IMR-90 (cell line): ENCODE measurements at regions not wholly inside any gene's neighbourhood (a gene's known extent, or its start where the extent isn't known, plus 50 kb on each side); places are given as distances from the start of the nearest gene placed in this dataset.

ENCODE experiments used
- ATAC-seq: fragments of 200-7000 bp; cut with Tn5 transposase; 2 replicates; pipeline ENCODE4 v1.9.1; 2020; ENCODE audit warnings: low read depth, mild to moderate bottlenecking, moderate library complexity
- BruUV-seq: library from RNA; stranded (reverse); fragments of 400-500 nt; replicated peaks from 2 replicates; lab custom pipeline; 2021; lab: Mats Ljungman, UMichigan
- CTCF ChIA-PET: fragments of 300-600 bp; formaldehyde crosslinking; extraction: SDS; loops from one replicate; lab custom pipeline; 2021; ENCODE audit warnings: antibody characterized with exemption; lab: Yijun Ruan, JAX
- POLR2A ChIA-PET: fragments of 300-600 bp; sonication (Branson Sonifier 250); formaldehyde crosslinking; loops from one replicate; lab custom pipeline; 2022; ENCODE audit warnings: antibody characterized with exemption; ENCODE audit not compliant: unreplicated experiment; lab: Charles Lee
- DNase-seq: peaks from one replicate; pipeline ENCODE4 v3.0.0; 2013
- H2AFZ ChIP-seq: replicated peaks from 2 replicates; pipeline ENCODE3; 2013; ENCODE audit warnings: low read length, mild to moderate bottlenecking; ENCODE audit not compliant: poor library complexity
- H2AK5ac ChIP-seq: 2 replicates; pipeline ENCODE4 v1.6.1; 2013; ENCODE audit warnings: low read depth, low read length, inconsistent platforms
- H2AK9ac ChIP-seq: replicated peaks from 2 replicates; pipeline ENCODE3; 2013; ENCODE audit warnings: mild to moderate bottlenecking, low read depth, low read length, moderate library complexity; ENCODE audit not compliant: poor library complexity
- H2BK120ac ChIP-seq: 2 replicates; pipeline ENCODE4 v1.6.1; 2013; ENCODE audit warnings: low read depth, low read length, inconsistent platforms
- H2BK15ac ChIP-seq: 3 replicates; pipeline ENCODE4 v1.6.1; 2013; ENCODE audit warnings: low read depth, low read length, inconsistent platforms
- H2BK20ac ChIP-seq: 2 replicates; pipeline ENCODE4 v1.6.1; 2013; ENCODE audit warnings: low read depth, mild to moderate bottlenecking, inconsistent platforms, low read length, moderate library complexity
- H2BK5ac ChIP-seq: 2 replicates; pipeline ENCODE4 v1.6.1; 2013; ENCODE audit warnings: mild to moderate bottlenecking, low read depth, low read length, inconsistent platforms; ENCODE audit not compliant: poor library complexity, severe bottlenecking
- H3K14ac ChIP-seq: replicated peaks from 2 replicates; pipeline ENCODE4 v1.6.1; 2013; ENCODE audit warnings: low read depth, low read length, inconsistent platforms
- H3K18ac ChIP-seq: 2 replicates; pipeline ENCODE4 v1.6.1; 2013; ENCODE audit warnings: low read depth, low read length, control low read depth
- H3K23ac ChIP-seq: 2 replicates; pipeline ENCODE4 v1.6.1; 2013; ENCODE audit warnings: low read depth, low read length, inconsistent platforms
- H3K27ac ChIP-seq: 2 replicates; pipeline ENCODE4 v1.5.1; 2013; ENCODE audit warnings: mild to moderate bottlenecking, control low read depth, low read length; ENCODE audit not compliant: insufficient read depth
- H3K27me3 ChIP-seq: 2 replicates; pipeline ENCODE4 v1.6.1; 2013; ENCODE audit warnings: low read length; ENCODE audit not compliant: control insufficient read depth, insufficient read depth
- H3K36me3 ChIP-seq: 2 replicates; pipeline ENCODE4 v1.6.1; 2013; ENCODE audit warnings: low read length, mixed read lengths; ENCODE audit not compliant: control insufficient read depth, insufficient read depth
- H3K4ac ChIP-seq: 2 replicates; pipeline ENCODE4 v1.6.1; 2013; ENCODE audit warnings: low read depth, low read length, inconsistent platforms
- H3K4me1 ChIP-seq: 2 replicates; pipeline ENCODE4 v1.6.1; 2013; ENCODE audit warnings: low read length, mixed read lengths; ENCODE audit not compliant: control insufficient read depth, insufficient read depth
- H3K4me2 ChIP-seq: 2 replicates; pipeline ENCODE4 v1.6.1; 2013; ENCODE audit warnings: low read depth, mild to moderate bottlenecking, control low read depth, low read length, moderate library complexity
- H3K4me3 ChIP-seq: 2 replicates; pipeline ENCODE4 v1.5.1; 2013; ENCODE audit warnings: low read depth, mild to moderate bottlenecking, control low read depth, low read length, moderate library complexity; ENCODE audit not compliant: insufficient read depth
- H3K56ac ChIP-seq: 2 replicates; pipeline ENCODE4 v1.6.1; 2013; ENCODE audit warnings: low read length, inconsistent platforms; ENCODE audit not compliant: insufficient read depth; ENCODE audit errors: extremely low read depth
- H3K79me1 ChIP-seq, 2 experiments: 2 replicates each; pipeline ENCODE4 v1.6.1; 2013; ENCODE audit warnings: low read length in 2 of 2, inconsistent platforms in 1 of 2, low read depth in 1 of 2
- H3K9ac ChIP-seq: 2 replicates; pipeline ENCODE4 v1.6.1; 2013; ENCODE audit warnings: low read depth, low read length, control low read depth
- H3K9me1 ChIP-seq: 2 replicates; pipeline ENCODE4 v1.6.1; 2013; ENCODE audit warnings: low read length, inconsistent platforms; ENCODE audit not compliant: insufficient read depth
- H3K9me3 ChIP-seq: 2 replicates; pipeline ENCODE4 v1.6.1; 2013; ENCODE audit warnings: low read length; ENCODE audit not compliant: control insufficient read depth, insufficient read depth
- H4K20me1 ChIP-seq: 2 replicates; pipeline ENCODE4 v1.6.1; 2013; ENCODE audit warnings: low read length, inconsistent platforms; ENCODE audit not compliant: insufficient read depth
- H4K5ac ChIP-seq: 2 replicates; pipeline ENCODE4 v1.6.1; 2013; ENCODE audit warnings: mild to moderate bottlenecking, low read depth, low read length, control low read depth
- H4K8ac ChIP-seq, 2 experiments: 2 replicates each; pipeline ENCODE4 v1.6.1; 2013; ENCODE audit warnings: low read depth in 2 of 2, low read length in 2 of 2, control low read depth in 1 of 2, inconsistent platforms in 1 of 2
- H4K91ac ChIP-seq: 2 replicates; pipeline ENCODE4 v1.6.1; 2013; ENCODE audit warnings: low read depth, low read length, inconsistent platforms; ENCODE audit not compliant: insufficient read depth
- MAFK ChIP-seq: IDR thresholded peaks from 2 replicates; pipeline ENCODE4 v1.6.1; 2012; ENCODE audit warnings: low read depth, low read length, improper control_type of control experiment
- NFE2L2 ChIP-seq: fragments of 150-350 bp; IDR thresholded peaks from 2 replicates; pipeline ENCODE4 v1.6.1; 2016; ENCODE audit warnings: low read depth, mild to moderate bottlenecking, low read length
- SMC3 ChIP-seq: fragments of 150-350 bp; IDR thresholded peaks from 2 replicates; pipeline ENCODE4 v1.6.1; 2016; ENCODE audit warnings: low read depth, mild to moderate bottlenecking, antibody characterized with exemption, low read length, moderate library complexity
- WGBS, 2 experiments: methylation state at CpG; one replicate each; pipeline versions ENCODE4 v1.1.5 to v1.1.7; 2013; ENCODE audit warnings: missing lambda C conversion rate in 2 of 2; ENCODE audit not compliant: insufficient read length in 1 of 2; ENCODE audit errors: extremely low coverage in 2 of 2; 5-methylcytosine and 5-hydroxymethylcytosine counted together
- dilution Hi-C: fragments of 300-500 bp; cut with HindIII; formaldehyde crosslinking; loops from one replicate; pipeline ENCODE4 v1.14.3; 2018; ENCODE audit warnings: low sequenced_read_pairs; ENCODE audit not compliant: unreplicated experiment
- in situ Hi-C: fragments of 300-500 bp; cut with MboI; formaldehyde crosslinking; loops from 3 replicates; pipeline ENCODE4 v1.14.3; 2019; ENCODE audit warnings: low sequenced_read_pairs, inconsistent platforms, mixed read lengths
- intact Hi-C: fragments of 100-400 bp; cut with micrococcal nuclease; formaldehyde crosslinking; loops from 2 replicates; pipeline ENCODE4 v1.10.0; 2022

GRCh38 chr12:74031045-74031444 lies 506.6 kb upstream of the ATXN7L3B start:
- no peak overlapping the region for H3K18ac ChIP-seq
- no peak overlapping the region for H4K91ac ChIP-seq
- no peaks in the 10 kb centered on the region for H3K79me1 ChIP-seq
- H2BK15ac ChIP-seq = no peak overlapping the region
- dilution Hi-C loops = no loop called here
- H2BK20ac ChIP-seq = no peak overlapping the region
- no peak overlapping the region for H3K9ac ChIP-seq
- H4K5ac ChIP-seq = no peak overlapping the region
- H3K27ac ChIP-seq = no peak overlapping the region
- ChIA-PET CTCF (no interaction called here), POLR2A (no interaction called here)
- DNase-seq (no peak), ATAC-seq (no peak)
- TF ChIP-seq SMC3 (no peak), MAFK (no peak), NFE2L2 (no peak)
- no TSS peak for BruUV-seq
- no peak overlapping the region for H2AK5ac ChIP-seq
- H2AFZ ChIP-seq = no peak overlapping the region
- H4K20me1 ChIP-seq = no peaks in the 10 kb centered on the region
- H3K4ac ChIP-seq = no peak overlapping the region
- no peak overlapping the region for H3K4me2 ChIP-seq
- H2BK5ac ChIP-seq = no peak overlapping the region
- no peaks in the 10 kb centered on the region for H3K27me3 ChIP-seq
- H3K9me3 ChIP-seq = peaks cover 5% of the 10 kb centered on the region; the same call in 1 of the 2 replicates
- no peak overlapping the region for H3K4me3 ChIP-seq
- H3K14ac ChIP-seq = no peak overlapping the region
- H2AK9ac ChIP-seq = no peak overlapping the region
- H3K9me1 ChIP-seq = no peaks in the 10 kb centered on the region
- no peak overlapping the region for H2BK120ac ChIP-seq
- H3K23ac ChIP-seq = no peak overlapping the region
- no peaks in the 10 kb centered on the region for H3K36me3 ChIP-seq
- H3K4me1 ChIP-seq = no peaks in the 10 kb centered on the region
- no peak overlapping the region for H3K56ac ChIP-seq
- H4K8ac ChIP-seq = no peak overlapping the region
- intact Hi-C loops = no loop called here
- in situ Hi-C loops = no loop called here
- WGBS, 2 experiments = no CpG with 5 or more reads among the region's 2 CpGs
